NCI-H524 treated with DMSO at 0.1 percent for 48 hours (cell line): ENCODE measurements at regions not wholly inside any gene's neighbourhood (a gene's known extent, or its start where the extent isn't known, plus 50 kb on each side); places are given as distances from the start of the nearest gene placed in this dataset.

ENCODE experiments used
- DNase-seq: peaks from one replicate; lab custom pipeline; 2025; lab: John Stamatoyannopoulos, UW

- DNase-seq: no peak
These were observed 82.5 kb upstream of the MAP3K7 start for GRCh38 chr6:90669420-90669819.

GRCh38 chr6:90668141-90668540 is 81.3 kb upstream of the MAP3K7 start:
- DNase-seq: no peak

- no peak for DNase-seq
These were observed 77.0 kb upstream of the MAP3K7 start for GRCh38 chr6:90663873-90664272.

- no peak for DNase-seq
These were observed 76.2 kb upstream of the MAP3K7 start for GRCh38 chr6:90663106-90663505.

- no peak for DNase-seq
These were observed 74.1 kb upstream of the MAP3K7 start for GRCh38 chr6:90660931-90661330.

GRCh38 chr6:90658497-90658896 is 71.6 kb upstream of the MAP3K7 start:
- no peak for DNase-seq

GRCh38 chr6:90656325-90656724 is 69.5 kb upstream of the MAP3K7 start:
- no peak for DNase-seq

GRCh38 chr6:90654806-90655205 is 67.9 kb upstream of the MAP3K7 start:
- no peak for DNase-seq

- DNase-seq: no peak
These were observed 67.3 kb upstream of the MAP3K7 start for GRCh38 chr6:90654166-90654565.

GRCh38 chr6:90653750-90654149 is 66.9 kb upstream of the MAP3K7 start:
- DNase-seq: no peak

GRCh38 chr6:90650041-90650940 is 63.4 kb upstream of the MAP3K7 start:
- DNase-seq: no peak

GRCh38 chr6:90648873-90649272 is 62.0 kb upstream of the MAP3K7 start:
- DNase-seq: no peak

GRCh38 chr6:90646940-90647339 is 60.1 kb upstream of the MAP3K7 start:
- DNase-seq: no peak

GRCh38 chr6:90645634-90646033 is 58.8 kb upstream of the MAP3K7 start:
- DNase-seq: no peak

- DNase-seq: no peak
These were observed 57.6 kb upstream of the MAP3K7 start for GRCh38 chr6:90644492-90644891.

- no peak for DNase-seq
These were observed 56.5 kb upstream of the MAP3K7 start for GRCh38 chr6:90643381-90643780.

- no peak for DNase-seq
These were observed 50.4 kb upstream of the MAP3K7 start for GRCh38 chr6:90637320-90637719.
